Astrocyte (in vitro differentiated cells and primary cell): ENCODE measurements at regions not wholly inside any gene's neighbourhood (a gene's known extent, or its start where the extent isn't known, plus 50 kb on each side); places are given as distances from the start of the nearest gene placed in this dataset.

Source experiments
- DNase-seq: peaks from one replicate; pipeline ENCODE4 v3.0.0-alpha.2; 2010; ENCODE audit warnings: low read depth
- FAIRE-seq: peaks from 2 replicates; lab custom pipeline; 2011; peaks lifted over from hg19 to GRCh38; lab: Jason Lieb, UNC
- H2AFZ ChIP-seq: 2 replicates; pipeline ENCODE4 v1.6.0; 2012; ENCODE audit warnings: low read depth, low read length, inconsistent platforms
- H3K27ac ChIP-seq: 2 replicates; pipeline ENCODE4 v1.5.1; 2011; ENCODE audit warnings: low read depth, low read length, inconsistent platforms
- H3K27me3 ChIP-seq: 2 replicates; pipeline ENCODE4 v1.6.0; 2011; ENCODE audit warnings: low read length, inconsistent platforms; ENCODE audit not compliant: insufficient read depth
- H3K36me3 ChIP-seq: 2 replicates; pipeline ENCODE4 v1.5.1; 2011; ENCODE audit warnings: low read length, inconsistent platforms; ENCODE audit not compliant: insufficient read depth
- H3K4me1 ChIP-seq: 2 replicates; pipeline ENCODE4 v1.5.1; 2011; ENCODE audit warnings: low read length, inconsistent platforms; ENCODE audit not compliant: insufficient read depth
- H3K4me2 ChIP-seq: 2 replicates; pipeline ENCODE4 v1.6.0; 2012; ENCODE audit warnings: low read length, inconsistent platforms
- H3K4me3 ChIP-seq: 2 replicates; pipeline ENCODE4 v1.5.1; 2011; ENCODE audit warnings: low read depth, mild to moderate bottlenecking, low read length, inconsistent platforms; ENCODE audit not compliant: insufficient read depth
- H3K79me2 ChIP-seq: 2 replicates; pipeline ENCODE4 v1.6.0; 2012; ENCODE audit warnings: mild to moderate bottlenecking, low read length, inconsistent platforms; ENCODE audit not compliant: insufficient read depth
- H3K9ac ChIP-seq: 2 replicates; pipeline ENCODE4 v1.6.0; 2012; ENCODE audit warnings: mild to moderate bottlenecking, low read length, inconsistent platforms
- H3K9me3 ChIP-seq: 2 replicates; pipeline ENCODE4 v1.5.1; 2012; ENCODE audit warnings: low read depth, mild to moderate bottlenecking, low read length, inconsistent platforms; ENCODE audit not compliant: insufficient read depth
- H4K20me1 ChIP-seq: 2 replicates; pipeline ENCODE4 v1.6.0; 2012; ENCODE audit warnings: low read length, inconsistent platforms; ENCODE audit not compliant: insufficient read depth
- H3K27ac Mint-ChIP-seq: one replicate; pipeline ENCODE4 v1.8.0; 2021; ENCODE audit warnings: mild to moderate bottlenecking, mixed read lengths; ENCODE audit not compliant: unreplicated experiment
- H3K27me3 Mint-ChIP-seq: one replicate; pipeline ENCODE4 v1.8.0; 2021; ENCODE audit warnings: low read depth, mixed read lengths; ENCODE audit not compliant: unreplicated experiment
- H3K36me3 Mint-ChIP-seq: one replicate; pipeline ENCODE4 v1.8.0; 2021; ENCODE audit warnings: low read depth, mixed read lengths; ENCODE audit not compliant: unreplicated experiment
- H3K4me1 Mint-ChIP-seq: one replicate; pipeline ENCODE4 v1.8.0; 2021; ENCODE audit warnings: low read depth, mixed read lengths; ENCODE audit not compliant: unreplicated experiment
- H3K4me3 Mint-ChIP-seq: one replicate; pipeline ENCODE4 v1.8.0; 2021; ENCODE audit warnings: mild to moderate bottlenecking, moderate library complexity, mixed read lengths; ENCODE audit not compliant: unreplicated experiment
- H3K9me3 Mint-ChIP-seq: one replicate; pipeline ENCODE4 v1.8.0; 2021; ENCODE audit warnings: mild to moderate bottlenecking, mixed read lengths; ENCODE audit not compliant: unreplicated experiment
- EZH2 ChIP-seq: IDR thresholded peaks from 2 replicates; pipeline ENCODE4 v1.6.1; 2012; ENCODE audit warnings: mild to moderate bottlenecking, low read length, inconsistent platforms; ENCODE audit not compliant: insufficient read depth
- TF ChIP-seq, protein P1 (sequence below): IDR thresholded peaks from 2 replicates; pipeline ENCODE4 v1.5.1; 2011; ENCODE audit warnings: low read depth, mild to moderate bottlenecking, inconsistent platforms, low read length, moderate library complexity; ENCODE audit not compliant: insufficient read depth

DNA sequence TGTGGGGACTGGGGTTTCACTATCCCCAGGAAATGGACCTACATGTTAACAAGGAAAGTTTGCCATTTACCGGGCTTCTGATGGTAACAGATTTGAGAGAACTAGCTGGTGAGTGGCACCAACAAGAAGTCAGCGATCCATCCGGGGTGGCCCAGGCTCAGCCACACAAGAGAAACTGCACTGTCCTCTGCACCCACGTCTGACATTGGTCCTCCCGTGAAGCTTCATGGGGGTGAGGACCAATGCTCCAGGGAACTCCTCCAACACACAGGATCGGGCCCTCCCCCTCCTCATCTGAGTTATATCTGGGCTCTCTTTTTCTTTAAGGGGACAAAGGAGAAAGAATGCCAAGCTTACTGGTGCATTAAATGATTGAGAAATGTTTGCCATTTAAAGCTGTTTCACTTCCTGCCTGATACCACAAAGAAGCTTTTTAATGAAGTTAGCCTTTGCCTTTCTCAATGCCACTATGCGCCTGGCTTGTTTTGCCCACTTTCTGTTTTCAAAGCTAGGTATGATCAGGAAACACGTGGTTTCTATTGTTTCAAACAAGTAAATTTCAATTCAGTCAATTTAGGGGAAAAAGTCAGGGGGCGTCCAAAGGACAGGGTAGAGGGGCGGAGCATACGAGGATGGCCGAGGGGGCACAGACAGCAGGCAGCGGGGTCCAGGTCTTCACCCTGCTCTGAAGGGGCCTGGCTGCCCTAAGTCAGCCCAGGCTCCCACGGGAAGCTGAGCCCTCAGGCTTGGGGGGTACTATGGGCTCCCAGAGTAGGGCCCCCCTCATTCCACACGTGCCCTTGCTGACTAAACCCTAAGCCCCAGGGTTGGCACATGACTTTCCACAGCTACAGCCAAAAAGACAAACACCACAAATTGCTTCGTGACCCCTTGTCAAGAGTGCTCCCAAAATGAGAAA lies 204.0 kb upstream of the ID2 start:
- Histone ChIP-seq H3K27me3 (peaks cover 2% of the 10 kb centered on the region), H3K4me3 (no peak overlapping the region), H3K79me2 (no peaks in the 10 kb centered on the region), H4K20me1 (no peaks in the 10 kb centered on the region), H3K4me1 (no peaks in the 10 kb centered on the region), H3K36me3 (no peaks in the 10 kb centered on the region), H3K4me2 (no peak overlapping the region), H3K27ac (no peak overlapping the region), H2AFZ (no peak overlapping the region), H3K9ac (no peak overlapping the region), H3K9me3 (no peaks in the 10 kb centered on the region)
- no peak for TF ChIP-seq EZH2
- TF ChIP-seq, protein P1, sequence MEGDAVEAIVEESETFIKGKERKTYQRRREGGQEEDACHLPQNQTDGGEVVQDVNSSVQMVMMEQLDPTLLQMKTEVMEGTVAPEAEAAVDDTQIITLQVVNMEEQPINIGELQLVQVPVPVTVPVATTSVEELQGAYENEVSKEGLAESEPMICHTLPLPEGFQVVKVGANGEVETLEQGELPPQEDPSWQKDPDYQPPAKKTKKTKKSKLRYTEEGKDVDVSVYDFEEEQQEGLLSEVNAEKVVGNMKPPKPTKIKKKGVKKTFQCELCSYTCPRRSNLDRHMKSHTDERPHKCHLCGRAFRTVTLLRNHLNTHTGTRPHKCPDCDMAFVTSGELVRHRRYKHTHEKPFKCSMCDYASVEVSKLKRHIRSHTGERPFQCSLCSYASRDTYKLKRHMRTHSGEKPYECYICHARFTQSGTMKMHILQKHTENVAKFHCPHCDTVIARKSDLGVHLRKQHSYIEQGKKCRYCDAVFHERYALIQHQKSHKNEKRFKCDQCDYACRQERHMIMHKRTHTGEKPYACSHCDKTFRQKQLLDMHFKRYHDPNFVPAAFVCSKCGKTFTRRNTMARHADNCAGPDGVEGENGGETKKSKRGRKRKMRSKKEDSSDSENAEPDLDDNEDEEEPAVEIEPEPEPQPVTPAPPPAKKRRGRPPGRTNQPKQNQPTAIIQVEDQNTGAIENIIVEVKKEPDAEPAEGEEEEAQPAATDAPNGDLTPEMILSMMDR, result no peak
- H3K27me3 Mint-ChIP-seq, result peaks cover 42% of the 10 kb centered on the region
- H3K4me1 Mint-ChIP-seq, result no peaks in the 10 kb centered on the region
- no peak overlapping the region for H3K27ac Mint-ChIP-seq
- no peak overlapping the region for H3K4me3 Mint-ChIP-seq
- no peaks in the 10 kb centered on the region for H3K9me3 Mint-ChIP-seq
- FAIRE-seq (no peak), DNase-seq (no peak)
- H3K36me3 Mint-ChIP-seq, result no peaks in the 10 kb centered on the region

DNA sequence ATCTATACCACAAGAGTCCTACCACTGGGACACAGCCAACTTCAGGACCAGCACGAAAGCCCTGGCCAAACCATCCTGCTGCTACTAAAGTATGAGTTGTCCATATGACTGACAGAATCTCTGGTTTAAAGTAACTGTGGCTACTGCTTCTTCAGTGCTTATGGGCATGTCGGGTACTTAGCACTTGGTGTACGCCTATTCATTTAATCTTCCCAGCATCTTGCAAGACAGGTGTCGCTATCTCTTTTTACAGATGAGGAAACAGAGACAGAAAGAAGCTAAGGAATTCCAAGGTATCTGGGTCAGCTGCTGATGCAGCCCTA lies 203.4 kb upstream of the ID2 start:
- H3K27me3 Mint-ChIP-seq, result peaks cover 42% of the 10 kb centered on the region
- Histone ChIP-seq H3K27ac (no peak overlapping the region), H3K36me3 (no peaks in the 10 kb centered on the region), H4K20me1 (no peaks in the 10 kb centered on the region), H3K27me3 (peaks cover 2% of the 10 kb centered on the region), H3K4me3 (no peak overlapping the region), H2AFZ (no peak overlapping the region), H3K4me2 (no peak overlapping the region), H3K4me1 (no peaks in the 10 kb centered on the region), H3K9ac (no peak overlapping the region), H3K79me2 (no peaks in the 10 kb centered on the region), H3K9me3 (no peaks in the 10 kb centered on the region)
- no peak overlapping the region for H3K27ac Mint-ChIP-seq
- FAIRE-seq (no peak), DNase-seq (no peak)
- TF ChIP-seq, protein P1, result no peak
- TF ChIP-seq EZH2, result no peak
- H3K36me3 Mint-ChIP-seq, result no peaks in the 10 kb centered on the region
- no peaks in the 10 kb centered on the region for H3K4me1 Mint-ChIP-seq
- no peak overlapping the region for H3K4me3 Mint-ChIP-seq
- no peaks in the 10 kb centered on the region for H3K9me3 Mint-ChIP-seq

DNA sequence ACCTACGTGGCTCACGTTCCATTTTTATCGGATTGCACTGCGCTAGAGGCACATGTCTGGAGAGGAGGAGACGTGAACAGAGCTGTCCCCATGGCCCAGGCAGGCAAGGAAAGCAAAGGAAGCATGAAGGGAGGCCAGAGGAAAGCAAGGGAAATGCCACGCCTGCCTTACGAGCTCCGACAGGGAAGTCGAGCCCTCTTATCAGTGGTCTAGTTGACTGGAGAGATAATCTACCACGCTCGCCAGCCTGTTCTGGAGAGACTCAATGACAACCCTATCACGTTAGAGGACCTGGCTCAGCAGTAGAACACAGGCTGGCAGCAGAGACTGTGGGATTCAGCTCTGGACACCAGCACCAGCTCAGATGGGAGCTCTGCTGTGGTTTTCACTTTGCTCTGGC lies 202.6 kb upstream of the ID2 start:
- no peak overlapping the region for H3K4me3 Mint-ChIP-seq
- no peak overlapping the region for H3K4me2 ChIP-seq
- FAIRE-seq, result no peak
- no peak overlapping the region for H2AFZ ChIP-seq
- H3K4me1 ChIP-seq, result no peaks in the 10 kb centered on the region
- H3K9me3 ChIP-seq, result no peaks in the 10 kb centered on the region
- TF ChIP-seq, protein P1, result no peak
- TF ChIP-seq EZH2, result no peak
- no peaks in the 10 kb centered on the region for H4K20me1 ChIP-seq
- H3K36me3 Mint-ChIP-seq, result no peaks in the 10 kb centered on the region
- H3K4me1 Mint-ChIP-seq, result no peaks in the 10 kb centered on the region
- no peak for DNase-seq
- no peak overlapping the region for H3K9ac ChIP-seq
- H3K27me3 Mint-ChIP-seq, result peaks cover 35% of the 10 kb centered on the region
- no peak overlapping the region for H3K27ac ChIP-seq
- H3K27ac Mint-ChIP-seq, result no peak overlapping the region
- no peaks in the 10 kb centered on the region for H3K9me3 Mint-ChIP-seq
- no peaks in the 10 kb centered on the region for H3K79me2 ChIP-seq
- no peaks in the 10 kb centered on the region for H3K36me3 ChIP-seq
- peaks cover 2% of the 10 kb centered on the region for H3K27me3 ChIP-seq
- H3K4me3 ChIP-seq, result no peak overlapping the region
